Caco-2 (cell line): ENCODE measurements at regions not wholly inside any gene's neighbourhood (a gene's known extent, or its start where the extent isn't known, plus 50 kb on each side); places are given as distances from the start of the nearest gene placed in this dataset.

Experiments
- BruUV-seq: library from RNA; stranded (reverse); fragments of 400-500 nt; replicated peaks from 2 replicates; lab custom pipeline; 2021; lab: Mats Ljungman, UMichigan
- CTCF ChIA-PET: fragments of 300-600 bp; sonication (Branson Sonifier 250); formaldehyde crosslinking; loops from one replicate; lab custom pipeline; 2022; ENCODE audit warnings: antibody characterized with exemption; lab: Charles Lee
- POLR2A ChIA-PET: fragments of 300-600 bp; sonication (Branson Sonifier 250); formaldehyde crosslinking; loops from one replicate; lab custom pipeline; 2022; ENCODE audit warnings: antibody characterized with exemption; lab: Charles Lee
- DNase-seq, 2 experiments: peaks; one replicate each; pipeline versions ENCODE4 v3.0.0 to v3.0.0-alpha.2; 2020 to 2022
- H3K27me3 ChIP-seq: replicated peaks from 2 replicates; pipeline ENCODE4 v1.6.0; 2011; ENCODE audit warnings: low read length; ENCODE audit not compliant: control insufficient read depth, insufficient read depth
- H3K36me3 ChIP-seq: 2 replicates; pipeline ENCODE4 v1.5.1; 2011; ENCODE audit warnings: low read length; ENCODE audit not compliant: control insufficient read depth, insufficient read depth
- H3K4me1 ChIP-seq: fragments of 250-450 bp; sonication (Bioruptor Pico); 2 replicates; pipeline ENCODE4 v1.5.1; 2020; ENCODE audit warnings: mild to moderate bottlenecking
- H3K4me3 ChIP-seq: 2 replicates; pipeline ENCODE4 v1.5.1; 2011; ENCODE audit warnings: low read depth, mild to moderate bottlenecking, control low read depth, low read length
- H3K9me3 ChIP-seq: fragments of 250-450 bp; sonication (Bioruptor Pico); 2 replicates; pipeline ENCODE4 v1.5.1; 2020; ENCODE audit warnings: mild to moderate bottlenecking, moderate library complexity
- H3K27ac Mint-ChIP-seq: one replicate; pipeline ENCODE4 v1.8.0; 2022; ENCODE audit warnings: mixed read lengths; ENCODE audit not compliant: unreplicated experiment
- H3K27me3 Mint-ChIP-seq: one replicate; pipeline ENCODE4 v1.8.0; 2022; ENCODE audit warnings: mixed read lengths; ENCODE audit not compliant: insufficient read depth, unreplicated experiment
- H3K36me3 Mint-ChIP-seq: one replicate; pipeline ENCODE4 v1.8.0; 2022; ENCODE audit warnings: mild to moderate bottlenecking, mixed read lengths; ENCODE audit not compliant: insufficient read depth, unreplicated experiment
- H3K4me1 Mint-ChIP-seq: one replicate; pipeline ENCODE4 v1.8.0; 2022; ENCODE audit warnings: low read depth, mixed read lengths; ENCODE audit not compliant: unreplicated experiment
- H3K4me3 Mint-ChIP-seq: one replicate; pipeline ENCODE4 v1.8.0; 2022; ENCODE audit warnings: mild to moderate bottlenecking, moderate library complexity, mixed read lengths; ENCODE audit not compliant: unreplicated experiment
- H3K9me3 Mint-ChIP-seq: one replicate; pipeline ENCODE4 v1.8.0; 2022; ENCODE audit warnings: mixed read lengths; ENCODE audit not compliant: unreplicated experiment
- intact Hi-C: fragments of 100-400 bp; cut with micrococcal nuclease; formaldehyde crosslinking; loops from one replicate; pipeline ENCODE4 v1.10.0; 2022; ENCODE audit not compliant: unreplicated experiment
- TF ChIP-seq, protein P1 (sequence below), 2 experiments: fragments of 200-600 bp in 1 of 2; IDR thresholded peaks; 1 replicate in 1 of 2; 2 replicates in 1 of 2; pipeline versions ENCODE4 v1.5.1 to v1.8.0; 2011 to 2022; ENCODE audit warnings: antibody characterized with exemption in 1 of 2, control low read depth in 1 of 2, inconsistent platforms in 1 of 2, low read depth in 1 of 2, low read length in 1 of 2, mild to moderate bottlenecking in 1 of 2, moderate library complexity in 1 of 2; ENCODE audit not compliant: insufficient read depth in 1 of 2, severe bottlenecking in 1 of 2, unreplicated experiment in 1 of 2

DNA sequence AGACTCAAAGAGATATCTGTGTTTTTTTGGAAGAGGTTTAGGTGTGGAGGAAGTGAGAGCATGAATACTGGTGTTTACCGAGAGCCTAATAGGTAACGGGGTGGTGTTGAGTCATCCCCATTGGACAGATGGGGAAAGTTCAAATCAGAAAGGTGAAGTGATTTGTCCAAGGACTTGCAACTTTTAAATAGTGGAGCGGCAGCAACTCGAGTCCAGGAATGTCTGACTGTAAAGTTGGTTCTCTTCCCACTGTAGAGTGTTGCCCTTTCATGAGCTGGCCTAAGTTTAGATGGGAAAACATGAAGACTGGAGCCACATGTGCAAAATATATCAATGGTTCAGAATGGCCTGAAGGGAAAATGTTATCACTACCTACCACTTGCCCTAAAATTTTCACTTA, 125.7 kb downstream of the LYPLAL1 start:
- H3K9me3 Mint-ChIP-seq: peaks cover 19% of the 10 kb centered on the region
- peaks cover 5% of the 10 kb centered on the region; the same call in 1 of the 2 replicates for H3K9me3 ChIP-seq
- DNase-seq: no peak
- ChIA-PET CTCF (no interaction called here), POLR2A (no interaction called here)
- no peak overlapping the region for H3K27ac Mint-ChIP-seq
- no peaks in the 10 kb centered on the region for H3K36me3 ChIP-seq
- no TSS peak for BruUV-seq
- H3K36me3 Mint-ChIP-seq: no peaks in the 10 kb centered on the region
- peaks cover 7% of the 10 kb centered on the region for H3K4me1 Mint-ChIP-seq
- TF ChIP-seq, protein P1, sequence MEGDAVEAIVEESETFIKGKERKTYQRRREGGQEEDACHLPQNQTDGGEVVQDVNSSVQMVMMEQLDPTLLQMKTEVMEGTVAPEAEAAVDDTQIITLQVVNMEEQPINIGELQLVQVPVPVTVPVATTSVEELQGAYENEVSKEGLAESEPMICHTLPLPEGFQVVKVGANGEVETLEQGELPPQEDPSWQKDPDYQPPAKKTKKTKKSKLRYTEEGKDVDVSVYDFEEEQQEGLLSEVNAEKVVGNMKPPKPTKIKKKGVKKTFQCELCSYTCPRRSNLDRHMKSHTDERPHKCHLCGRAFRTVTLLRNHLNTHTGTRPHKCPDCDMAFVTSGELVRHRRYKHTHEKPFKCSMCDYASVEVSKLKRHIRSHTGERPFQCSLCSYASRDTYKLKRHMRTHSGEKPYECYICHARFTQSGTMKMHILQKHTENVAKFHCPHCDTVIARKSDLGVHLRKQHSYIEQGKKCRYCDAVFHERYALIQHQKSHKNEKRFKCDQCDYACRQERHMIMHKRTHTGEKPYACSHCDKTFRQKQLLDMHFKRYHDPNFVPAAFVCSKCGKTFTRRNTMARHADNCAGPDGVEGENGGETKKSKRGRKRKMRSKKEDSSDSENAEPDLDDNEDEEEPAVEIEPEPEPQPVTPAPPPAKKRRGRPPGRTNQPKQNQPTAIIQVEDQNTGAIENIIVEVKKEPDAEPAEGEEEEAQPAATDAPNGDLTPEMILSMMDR (IDR thresholded peaks at IDR 0.05; ENCODE audit: insufficient read depth in 1 of 2, low read depth in 1 of 2, low read length in 1 of 2, severe bottlenecking in 1 of 2, unreplicated experiment in 1 of 2): no peak
- intact Hi-C loops: no loop called here
- H3K27me3 Mint-ChIP-seq: no peaks in the 10 kb centered on the region
- no peaks in the 10 kb centered on the region for H3K27me3 ChIP-seq
- H3K4me3 ChIP-seq: no peak overlapping the region
- H3K4me1 ChIP-seq: peaks cover 11% of the 10 kb centered on the region
- no peak overlapping the region for H3K4me3 Mint-ChIP-seq

- H3K9me3 ChIP-seq: no peaks in the 10 kb centered on the region
- Mint-ChIP-seq H3K27ac (no peak overlapping the region), H3K4me3 (no peak overlapping the region), H3K4me1 (peaks cover 7% of the 10 kb centered on the region), H3K27me3 (no peaks in the 10 kb centered on the region), H3K9me3 (peaks cover 14% of the 10 kb centered on the region), H3K36me3 (no peaks in the 10 kb centered on the region)
- no TSS peak for BruUV-seq
- H3K4me3 ChIP-seq: no peak overlapping the region
- H3K4me1 ChIP-seq: peaks cover 11% of the 10 kb centered on the region
- ChIA-PET POLR2A (no interaction called here), CTCF (no interaction called here)
- H3K27me3 ChIP-seq: no peaks in the 10 kb centered on the region
- intact Hi-C loops: no loop called here
- TF ChIP-seq, protein P1 (IDR thresholded peaks at IDR 0.05; ENCODE audit: insufficient read depth in 1 of 2, low read depth in 1 of 2, low read length in 1 of 2, severe bottlenecking in 1 of 2, unreplicated experiment in 1 of 2): no peak
- DNase-seq: no peak
- no peaks in the 10 kb centered on the region for H3K36me3 ChIP-seq
Measured at GRCh38 chr1:219298571-219299148, 125.0 kb downstream of the LYPLAL1 start.

GRCh38 chr1:219296430-219297355, 123.0 kb downstream of the LYPLAL1 start:
- H3K36me3 Mint-ChIP-seq: no peaks in the 10 kb centered on the region
- no peaks in the 10 kb centered on the region for H3K27me3 ChIP-seq
- ChIA-PET POLR2A (no interaction called here), CTCF (no interaction called here)
- TF ChIP-seq, protein P1 (IDR thresholded peaks at IDR 0.05; ENCODE audit: insufficient read depth in 1 of 2, low read depth in 1 of 2, low read length in 1 of 2, severe bottlenecking in 1 of 2, unreplicated experiment in 1 of 2): no peak
- H3K9me3 Mint-ChIP-seq: peaks cover 14% of the 10 kb centered on the region
- H3K4me3 ChIP-seq: no peak overlapping the region
- H3K4me1 Mint-ChIP-seq: peaks cover 7% of the 10 kb centered on the region
- no peak for DNase-seq
- H3K27ac Mint-ChIP-seq: no peak overlapping the region
- no TSS peak for BruUV-seq
- H3K27me3 Mint-ChIP-seq: no peaks in the 10 kb centered on the region
- H3K36me3 ChIP-seq: no peaks in the 10 kb centered on the region
- H3K4me3 Mint-ChIP-seq: no peak overlapping the region
- peaks cover 11% of the 10 kb centered on the region for H3K4me1 ChIP-seq
- intact Hi-C loops: no loop called here
- no peaks in the 10 kb centered on the region for H3K9me3 ChIP-seq
